WTC11 (cell line): ENCODE measurements at regions not wholly inside any gene's neighbourhood (a gene's known extent, or its start where the extent isn't known, plus 50 kb on each side); places are given as distances from the start of the nearest gene placed in this dataset.

ENCODE experiments used
- CBFB ChIP-seq: sonication (generic); formaldehyde crosslinking; IDR thresholded peaks from 2 replicates; pipeline ENCODE4 v1.8.1; 2022; ENCODE audit warnings: mild to moderate bottlenecking, low read depth, missing genetic modification reagents
- CREB1 ChIP-seq: sonication (generic); formaldehyde crosslinking; IDR thresholded peaks from 2 replicates; pipeline ENCODE4 v1.8.0; 2023; ENCODE audit warnings: mild to moderate bottlenecking, missing genetic modification reagents
- IRF2 ChIP-seq: sonication (generic); formaldehyde crosslinking; IDR thresholded peaks from 2 replicates; pipeline ENCODE4 v1.8.0; 2022; ENCODE audit warnings: low read depth, missing genetic modification reagents, borderline replicate concordance
- NR2C2 ChIP-seq: sonication (generic); formaldehyde crosslinking; IDR thresholded peaks from 2 replicates; pipeline ENCODE4 v1.8.0; 2022; ENCODE audit warnings: mild to moderate bottlenecking, missing genetic modification reagents
- ZNF263 ChIP-seq: sonication (generic); formaldehyde crosslinking; IDR thresholded peaks from 2 replicates; pipeline ENCODE4 v1.8.1; 2022; ENCODE audit warnings: low read depth, mild to moderate bottlenecking, moderate library complexity, missing genetic modification reagents
- TF ChIP-seq, protein P1 (sequence below): fragments of 200-600 bp; IDR thresholded peaks from 2 replicates; pipeline ENCODE4 v1.8.0; 2022; ENCODE audit warnings: antibody characterized with exemption
- TF ChIP-seq, protein P2 (sequence below): sonication (generic); formaldehyde crosslinking; IDR thresholded peaks from 2 replicates; pipeline ENCODE4 v1.8.1; 2023; ENCODE audit warnings: mild to moderate bottlenecking, missing genetic modification reagents, borderline replicate concordance
- TF ChIP-seq, protein P3 (sequence below): sonication (generic); formaldehyde crosslinking; IDR thresholded peaks from 2 replicates; pipeline ENCODE4 v1.8.1; 2022; ENCODE audit warnings: low read depth, missing genetic modification reagents, borderline replicate concordance
- TF ChIP-seq, protein P4 (sequence below): sonication (generic); formaldehyde crosslinking; IDR thresholded peaks from 2 replicates; pipeline ENCODE4 v1.8.0; 2023; ENCODE audit warnings: missing genetic modification reagents, mild to moderate bottlenecking, borderline replicate concordance

DNA sequence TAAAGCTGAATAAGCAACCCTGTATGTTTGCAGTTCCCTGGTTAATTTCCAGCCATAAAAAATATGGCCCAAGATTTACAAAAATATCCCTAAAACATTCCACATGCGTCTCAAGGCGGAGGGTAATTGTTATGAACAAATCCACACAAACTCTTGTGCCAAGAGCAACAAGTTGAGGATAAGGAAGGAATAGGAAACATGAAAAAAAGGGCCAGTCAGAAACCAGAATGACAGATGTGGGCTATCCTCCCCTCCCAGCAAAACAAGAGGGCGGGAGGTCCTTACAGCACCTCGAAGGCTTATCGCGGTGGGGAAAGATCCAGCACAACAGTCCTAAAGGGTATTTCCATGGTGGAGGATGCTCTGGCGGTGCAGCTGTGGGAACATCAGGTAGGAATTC, 155.6 kb upstream of the HES1 start:
- TF ChIP-seq ZNF263 (CRISPR knock-in tag) (no peak), NR2C2 (CRISPR knock-in tag) (no peak), CBFB (CRISPR knock-in tag) (no peak), CREB1 (CRISPR knock-in tag) (no peak), IRF2 (CRISPR knock-in tag) (no peak)
- TF ChIP-seq, protein P1, sequence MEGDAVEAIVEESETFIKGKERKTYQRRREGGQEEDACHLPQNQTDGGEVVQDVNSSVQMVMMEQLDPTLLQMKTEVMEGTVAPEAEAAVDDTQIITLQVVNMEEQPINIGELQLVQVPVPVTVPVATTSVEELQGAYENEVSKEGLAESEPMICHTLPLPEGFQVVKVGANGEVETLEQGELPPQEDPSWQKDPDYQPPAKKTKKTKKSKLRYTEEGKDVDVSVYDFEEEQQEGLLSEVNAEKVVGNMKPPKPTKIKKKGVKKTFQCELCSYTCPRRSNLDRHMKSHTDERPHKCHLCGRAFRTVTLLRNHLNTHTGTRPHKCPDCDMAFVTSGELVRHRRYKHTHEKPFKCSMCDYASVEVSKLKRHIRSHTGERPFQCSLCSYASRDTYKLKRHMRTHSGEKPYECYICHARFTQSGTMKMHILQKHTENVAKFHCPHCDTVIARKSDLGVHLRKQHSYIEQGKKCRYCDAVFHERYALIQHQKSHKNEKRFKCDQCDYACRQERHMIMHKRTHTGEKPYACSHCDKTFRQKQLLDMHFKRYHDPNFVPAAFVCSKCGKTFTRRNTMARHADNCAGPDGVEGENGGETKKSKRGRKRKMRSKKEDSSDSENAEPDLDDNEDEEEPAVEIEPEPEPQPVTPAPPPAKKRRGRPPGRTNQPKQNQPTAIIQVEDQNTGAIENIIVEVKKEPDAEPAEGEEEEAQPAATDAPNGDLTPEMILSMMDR: no peak
- TF ChIP-seq, protein P2, sequence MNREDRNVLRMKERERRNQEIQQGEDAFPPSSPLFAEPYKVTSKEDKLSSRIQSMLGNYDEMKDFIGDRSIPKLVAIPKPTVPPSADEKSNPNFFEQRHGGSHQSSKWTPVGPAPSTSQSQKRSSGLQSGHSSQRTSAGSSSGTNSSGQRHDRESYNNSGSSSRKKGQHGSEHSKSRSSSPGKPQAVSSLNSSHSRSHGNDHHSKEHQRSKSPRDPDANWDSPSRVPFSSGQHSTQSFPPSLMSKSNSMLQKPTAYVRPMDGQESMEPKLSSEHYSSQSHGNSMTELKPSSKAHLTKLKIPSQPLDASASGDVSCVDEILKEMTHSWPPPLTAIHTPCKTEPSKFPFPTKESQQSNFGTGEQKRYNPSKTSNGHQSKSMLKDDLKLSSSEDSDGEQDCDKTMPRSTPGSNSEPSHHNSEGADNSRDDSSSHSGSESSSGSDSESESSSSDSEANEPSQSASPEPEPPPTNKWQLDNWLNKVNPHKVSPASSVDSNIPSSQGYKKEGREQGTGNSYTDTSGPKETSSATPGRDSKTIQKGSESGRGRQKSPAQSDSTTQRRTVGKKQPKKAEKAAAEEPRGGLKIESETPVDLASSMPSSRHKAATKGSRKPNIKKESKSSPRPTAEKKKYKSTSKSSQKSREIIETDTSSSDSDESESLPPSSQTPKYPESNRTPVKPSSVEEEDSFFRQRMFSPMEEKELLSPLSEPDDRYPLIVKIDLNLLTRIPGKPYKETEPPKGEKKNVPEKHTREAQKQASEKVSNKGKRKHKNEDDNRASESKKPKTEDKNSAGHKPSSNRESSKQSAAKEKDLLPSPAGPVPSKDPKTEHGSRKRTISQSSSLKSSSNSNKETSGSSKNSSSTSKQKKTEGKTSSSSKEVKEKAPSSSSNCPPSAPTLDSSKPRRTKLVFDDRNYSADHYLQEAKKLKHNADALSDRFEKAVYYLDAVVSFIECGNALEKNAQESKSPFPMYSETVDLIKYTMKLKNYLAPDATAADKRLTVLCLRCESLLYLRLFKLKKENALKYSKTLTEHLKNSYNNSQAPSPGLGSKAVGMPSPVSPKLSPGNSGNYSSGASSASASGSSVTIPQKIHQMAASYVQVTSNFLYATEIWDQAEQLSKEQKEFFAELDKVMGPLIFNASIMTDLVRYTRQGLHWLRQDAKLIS (CRISPR knock-in tag): no peak
- TF ChIP-seq, protein P3, sequence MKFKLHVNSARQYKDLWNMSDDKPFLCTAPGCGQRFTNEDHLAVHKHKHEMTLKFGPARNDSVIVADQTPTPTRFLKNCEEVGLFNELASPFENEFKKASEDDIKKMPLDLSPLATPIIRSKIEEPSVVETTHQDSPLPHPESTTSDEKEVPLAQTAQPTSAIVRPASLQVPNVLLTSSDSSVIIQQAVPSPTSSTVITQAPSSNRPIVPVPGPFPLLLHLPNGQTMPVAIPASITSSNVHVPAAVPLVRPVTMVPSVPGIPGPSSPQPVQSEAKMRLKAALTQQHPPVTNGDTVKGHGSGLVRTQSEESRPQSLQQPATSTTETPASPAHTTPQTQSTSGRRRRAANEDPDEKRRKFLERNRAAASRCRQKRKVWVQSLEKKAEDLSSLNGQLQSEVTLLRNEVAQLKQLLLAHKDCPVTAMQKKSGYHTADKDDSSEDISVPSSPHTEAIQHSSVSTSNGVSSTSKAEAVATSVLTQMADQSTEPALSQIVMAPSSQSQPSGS: no peak
- TF ChIP-seq, protein P4, sequence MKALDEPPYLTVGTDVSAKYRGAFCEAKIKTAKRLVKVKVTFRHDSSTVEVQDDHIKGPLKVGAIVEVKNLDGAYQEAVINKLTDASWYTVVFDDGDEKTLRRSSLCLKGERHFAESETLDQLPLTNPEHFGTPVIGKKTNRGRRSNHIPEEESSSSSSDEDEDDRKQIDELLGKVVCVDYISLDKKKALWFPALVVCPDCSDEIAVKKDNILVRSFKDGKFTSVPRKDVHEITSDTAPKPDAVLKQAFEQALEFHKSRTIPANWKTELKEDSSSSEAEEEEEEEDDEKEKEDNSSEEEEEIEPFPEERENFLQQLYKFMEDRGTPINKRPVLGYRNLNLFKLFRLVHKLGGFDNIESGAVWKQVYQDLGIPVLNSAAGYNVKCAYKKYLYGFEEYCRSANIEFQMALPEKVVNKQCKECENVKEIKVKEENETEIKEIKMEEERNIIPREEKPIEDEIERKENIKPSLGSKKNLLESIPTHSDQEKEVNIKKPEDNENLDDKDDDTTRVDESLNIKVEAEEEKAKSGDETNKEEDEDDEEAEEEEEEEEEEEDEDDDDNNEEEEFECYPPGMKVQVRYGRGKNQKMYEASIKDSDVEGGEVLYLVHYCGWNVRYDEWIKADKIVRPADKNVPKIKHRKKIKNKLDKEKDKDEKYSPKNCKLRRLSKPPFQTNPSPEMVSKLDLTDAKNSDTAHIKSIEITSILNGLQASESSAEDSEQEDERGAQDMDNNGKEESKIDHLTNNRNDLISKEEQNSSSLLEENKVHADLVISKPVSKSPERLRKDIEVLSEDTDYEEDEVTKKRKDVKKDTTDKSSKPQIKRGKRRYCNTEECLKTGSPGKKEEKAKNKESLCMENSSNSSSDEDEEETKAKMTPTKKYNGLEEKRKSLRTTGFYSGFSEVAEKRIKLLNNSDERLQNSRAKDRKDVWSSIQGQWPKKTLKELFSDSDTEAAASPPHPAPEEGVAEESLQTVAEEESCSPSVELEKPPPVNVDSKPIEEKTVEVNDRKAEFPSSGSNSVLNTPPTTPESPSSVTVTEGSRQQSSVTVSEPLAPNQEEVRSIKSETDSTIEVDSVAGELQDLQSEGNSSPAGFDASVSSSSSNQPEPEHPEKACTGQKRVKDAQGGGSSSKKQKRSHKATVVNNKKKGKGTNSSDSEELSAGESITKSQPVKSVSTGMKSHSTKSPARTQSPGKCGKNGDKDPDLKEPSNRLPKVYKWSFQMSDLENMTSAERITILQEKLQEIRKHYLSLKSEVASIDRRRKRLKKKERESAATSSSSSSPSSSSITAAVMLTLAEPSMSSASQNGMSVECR (CRISPR knock-in tag): no peak
